SK-N-SH (cell line): ENCODE measurements at regions not wholly inside any gene's neighbourhood (a gene's known extent, or its start where the extent isn't known, plus 50 kb on each side); places are given as distances from the start of the nearest gene placed in this dataset.

Source experiments
- CTCF ChIA-PET: fragments of 300-600, 350-600 bp; formaldehyde crosslinking; extraction: SDS; loops from one replicate; lab custom pipeline; 2021; lab: Yijun Ruan, JAX
- POLR2A ChIA-PET: fragments of 350-600 bp; sonication (Branson Sonifier 250); formaldehyde crosslinking; extraction: SDS; loops from one replicate; lab custom pipeline; 2020; ENCODE audit warnings: antibody characterized with exemption, inconsistent platforms; lab: Yijun Ruan, JAX
- DNase-seq: peaks from one replicate; pipeline ENCODE4 v3.0.0; 2012
- H2AFZ ChIP-seq: fragments of 200-600 bp; sonication (generic); 2 replicates; pipeline ENCODE4 v1.8.1; 2016; ENCODE audit warnings: antibody characterized with exemption, mild to moderate bottlenecking, low read depth
- H3F3A ChIP-seq: fragments of 200-600 bp; sonication (generic); replicated peaks from 2 replicates; pipeline ENCODE3; 2016; ENCODE audit warnings: antibody characterized with exemption, mild to moderate bottlenecking; ENCODE audit not compliant: insufficient read depth
- H3K27ac ChIP-seq, 2 experiments: fragments of 200-500 bp in 1 of 2; fragments of 200-600 bp in 1 of 2; sonication (Bioruptor generic) in 1 of 2; sonication (generic), shearing (Covaris generic) in 1 of 2; 2 replicates each; pipeline versions ENCODE4 v1.5.1 to v1.6.1; 2014 to 2016; ENCODE audit warnings: low read depth in 2 of 2, inconsistent platforms in 1 of 2, low read length in 1 of 2, mild to moderate bottlenecking in 1 of 2, mixed read lengths in 1 of 2
- H3K27me3 ChIP-seq: fragments of 200-600 bp; sonication (generic), shearing (Covaris generic); 2 replicates; pipeline ENCODE4 v1.6.1; 2016; ENCODE audit warnings: mixed run types; ENCODE audit not compliant: insufficient read depth
- H3K36me3 ChIP-seq, 2 experiments: fragments of 200-500 bp in 1 of 2; fragments of 200-600 bp in 1 of 2; sonication (Bioruptor generic) in 1 of 2; sonication (generic) in 1 of 2; replicated peaks in 1 of 2; 2 replicates each; pipeline versions ENCODE3 to v1.5.1; 2014 to 2016; ENCODE audit warnings: low read length in 1 of 2, mild to moderate bottlenecking in 1 of 2; ENCODE audit not compliant: insufficient read depth in 2 of 2, control insufficient read depth in 1 of 2
- H3K4me1 ChIP-seq, 2 experiments: fragments of 200-500 bp in 1 of 2; fragments of 200-600 bp in 1 of 2; sonication (Bioruptor generic) in 1 of 2; sonication (generic), shearing (Covaris generic) in 1 of 2; 2 replicates each; pipeline versions ENCODE4 v1.5.1 to v1.6.1; 2014 to 2016; ENCODE audit warnings: low read depth in 1 of 2, low read length in 1 of 2, mixed run types in 1 of 2; ENCODE audit not compliant: insufficient read depth in 2 of 2, control insufficient read depth in 1 of 2
- H3K4me2 ChIP-seq: fragments of 200-600 bp; sonication (generic), shearing (Covaris generic); 2 replicates; pipeline ENCODE4 v1.6.1; 2017; ENCODE audit warnings: mixed run types
- H3K4me3 ChIP-seq, 2 experiments: fragments of 200-500 bp in 1 of 2; fragments of 200-600 bp in 1 of 2; sonication (Bioruptor generic) in 1 of 2; sonication (generic), shearing (Covaris generic) in 1 of 2; 2 replicates each; pipeline versions ENCODE4 v1.5.1 to v1.8.1; 2014 to 2016; ENCODE audit warnings: low read depth in 2 of 2, inconsistent platforms in 1 of 2, low read length in 1 of 2, mild to moderate bottlenecking in 1 of 2, mixed read lengths in 1 of 2, moderate library complexity in 1 of 2
- H3K79me2 ChIP-seq: fragments of 200-600 bp; sonication (generic); 2 replicates; pipeline ENCODE4 v1.8.1; 2017; ENCODE audit warnings: mild to moderate bottlenecking; ENCODE audit not compliant: insufficient read depth
- H3K9ac ChIP-seq: fragments of 200-600 bp; sonication (generic); 2 replicates; pipeline ENCODE4 v1.6.1; 2017; ENCODE audit warnings: mixed run types
- H3K9me2 ChIP-seq: fragments of 200-600 bp; sonication (generic); 2 replicates; pipeline ENCODE4 v1.6.1; 2017; ENCODE audit warnings: mixed run types
- H3K9me3 ChIP-seq: fragments of 200-600 bp; sonication (generic); 2 replicates; pipeline ENCODE4 v1.6.1; 2017; ENCODE audit warnings: mixed run types, mild to moderate bottlenecking, moderate library complexity
- H4K20me1 ChIP-seq: fragments of 200-600 bp; sonication (generic); 2 replicates; pipeline ENCODE4 v1.6.1; 2017; ENCODE audit warnings: mild to moderate bottlenecking, mixed run types; ENCODE audit not compliant: insufficient read depth
- CTCF ChIP-seq: fragments of 200-600 bp; sonication (generic); IDR thresholded peaks from 2 replicates; pipeline ENCODE4 v1.6.1; 2017; ENCODE audit warnings: antibody characterized with exemption, mild to moderate bottlenecking, moderate library complexity
- ELF1 ChIP-seq: IDR thresholded peaks from 2 replicates; pipeline ENCODE4 v1.4.0; 2012
- EP300 ChIP-seq, 2 experiments: IDR thresholded peaks; 2 replicates each; pipeline versions ENCODE4 v1.4.0 to v1.6.1; 2012; ENCODE audit warnings: borderline replicate concordance in 1 of 2, low read depth in 1 of 2, low read length in 1 of 2
- FOSL2 ChIP-seq: IDR thresholded peaks from 2 replicates; pipeline ENCODE4 v1.4.0; 2012; ENCODE audit warnings: low read depth, mild to moderate bottlenecking, moderate library complexity, borderline replicate concordance
- FOXJ3 ChIP-seq: sonication (generic); formaldehyde crosslinking; IDR thresholded peaks from 2 replicates; pipeline ENCODE4 v1.5.1; 2020; ENCODE audit warnings: mild to moderate bottlenecking, missing genetic modification reagents
- FOXM1 ChIP-seq: IDR thresholded peaks from 2 replicates; pipeline ENCODE4 v1.4.0; 2012; ENCODE audit warnings: low read depth, mild to moderate bottlenecking
- GABPA ChIP-seq: IDR thresholded peaks from 2 replicates; pipeline ENCODE4 v1.4.0; 2012; ENCODE audit warnings: low read depth, mild to moderate bottlenecking
- GATA2 ChIP-seq: sonication (generic); formaldehyde crosslinking; IDR thresholded peaks from 2 replicates; pipeline ENCODE4 v1.5.0; 2020; ENCODE audit warnings: mild to moderate bottlenecking, missing genetic modification reagents
- JUND ChIP-seq: IDR thresholded peaks from 2 replicates; pipeline ENCODE4 v1.4.0; 2012
- SIN3A ChIP-seq: IDR thresholded peaks from 2 replicates; pipeline ENCODE4 v1.6.1; 2012; ENCODE audit warnings: low read depth, mild to moderate bottlenecking, low read length, moderate library complexity, borderline replicate concordance
- SMC3 ChIP-seq: IDR thresholded peaks from 2 replicates; pipeline ENCODE4 v1.6.1; 2012; ENCODE audit warnings: low read depth, low read length, improper control_type of control experiment
- TAF1 ChIP-seq: IDR thresholded peaks from 2 replicates; pipeline ENCODE4 v1.6.1; 2012; ENCODE audit warnings: low read depth, mild to moderate bottlenecking, low read length, moderate library complexity, borderline replicate concordance
- TEAD4 ChIP-seq: IDR thresholded peaks from 2 replicates; pipeline ENCODE4 v1.4.0; 2012; ENCODE audit warnings: mild to moderate bottlenecking, borderline replicate concordance; ENCODE audit not compliant: insufficient read depth
- USF2 ChIP-seq: fragments of 150-350 bp; IDR thresholded peaks from 2 replicates; pipeline ENCODE4 v1.6.1; 2017; ENCODE audit warnings: antibody characterized with exemption, low read length, low read depth, borderline replicate concordance
- YY1 ChIP-seq: IDR thresholded peaks from 2 replicates; pipeline ENCODE4 v1.4.0; 2012; ENCODE audit warnings: low read depth, mild to moderate bottlenecking
- WGBS: methylation state at CpG from one replicate; pipeline ENCODE4 v1.1.6; 2017; ENCODE audit warnings: low lambda C conversion rate; 5-methylcytosine and 5-hydroxymethylcytosine counted together
- TF ChIP-seq, protein P1 (sequence below): IDR thresholded peaks from 2 replicates; pipeline ENCODE4 v1.6.1; 2012; ENCODE audit warnings: mild to moderate bottlenecking, low read depth, low read length, moderate library complexity

DNA sequence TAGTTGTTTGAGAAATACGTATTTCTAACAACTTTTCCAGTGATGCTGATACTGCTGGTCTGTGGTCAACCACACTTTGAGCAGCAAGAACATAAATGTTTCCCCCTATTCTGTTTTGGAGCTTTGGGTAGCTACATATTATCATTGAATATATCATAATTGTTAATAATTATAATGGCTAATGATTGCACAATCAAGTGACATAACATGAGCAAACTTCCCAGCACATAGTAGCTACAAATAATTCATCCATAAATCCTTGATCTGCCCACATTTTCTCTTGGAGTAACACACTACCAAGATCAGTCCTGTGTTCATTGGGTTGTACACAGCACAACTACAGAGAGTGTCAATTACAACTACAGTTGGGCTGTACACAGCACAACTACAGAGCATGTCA lies 436.3 kb upstream of the MAGEB18 start:
- POLR2A ChIA-PET = no interaction called here
- CTCF ChIA-PET = interaction anchor here (0.6 kb wide), 1 partner anchor 94 kb away, joined by 3 read pairs; no protein-coding TSS in a partner anchor
- 0% methylated on average over 1 of the region's 1 CpG for WGBS

DNA sequence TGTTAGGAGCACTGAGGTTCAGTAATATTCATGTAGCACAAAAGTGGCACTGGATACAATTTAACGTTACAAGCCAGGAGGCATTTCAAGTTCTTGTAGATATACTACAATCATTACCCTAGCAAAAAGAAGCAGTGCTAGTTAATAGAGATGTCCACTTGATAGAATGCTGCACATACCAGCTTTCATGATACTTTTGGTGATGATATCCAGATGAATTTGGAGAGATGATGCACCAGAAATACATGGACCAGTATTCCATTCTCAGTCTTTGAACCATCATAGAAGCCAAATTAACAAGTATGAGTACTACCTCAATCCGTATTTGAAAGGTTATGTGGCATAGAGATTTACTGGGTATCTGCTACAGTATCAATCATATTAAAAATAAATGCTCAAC lies 421.0 kb upstream of the MAGEB18 start:
- DNase-seq = no peak
- no peaks in the 10 kb centered on the region for H3F3A ChIP-seq
- H3K4me2 ChIP-seq = no peak overlapping the region
- H2AFZ ChIP-seq = no peak overlapping the region
- H4K20me1 ChIP-seq = no peaks in the 10 kb centered on the region
- H3K4me3 ChIP-seq = no peak overlapping the region
- no peaks in the 10 kb centered on the region for H3K4me1 ChIP-seq
- POLR2A ChIA-PET = no interaction called here
- H3K79me2 ChIP-seq = no peaks in the 10 kb centered on the region
- no peaks in the 10 kb centered on the region for H3K36me3 ChIP-seq
- no peaks in the 10 kb centered on the region for H3K9me2 ChIP-seq
- no peak overlapping the region for H3K27ac ChIP-seq
- 7% methylated on average over 2 of the region's 2 CpGs for WGBS
- CTCF ChIA-PET = no interaction called here
- no peak overlapping the region for H3K9ac ChIP-seq
- no peaks in the 10 kb centered on the region for H3K9me3 ChIP-seq
- H3K27me3 ChIP-seq = no peaks in the 10 kb centered on the region
- TF ChIP-seq TAF1 = no peak
- TF ChIP-seq FOXJ3 (CRISPR knock-in tag) = no peak
- TF ChIP-seq ELF1 = no peak
- TF ChIP-seq FOXM1 = no peak
- TF ChIP-seq YY1 = no peak
- TF ChIP-seq GATA2 (CRISPR knock-in tag) = no peak
- no peak for TF ChIP-seq GABPA
- no peak for TF ChIP-seq EP300 (IDR thresholded peaks at IDR 0.05; ENCODE audit: borderline replicate concordance in 1 of 2, low read depth in 1 of 2, low read length in 1 of 2)
- no peak for TF ChIP-seq TEAD4
- TF ChIP-seq JUND = no peak
- TF ChIP-seq SIN3A = no peak
- TF ChIP-seq, protein P1, sequence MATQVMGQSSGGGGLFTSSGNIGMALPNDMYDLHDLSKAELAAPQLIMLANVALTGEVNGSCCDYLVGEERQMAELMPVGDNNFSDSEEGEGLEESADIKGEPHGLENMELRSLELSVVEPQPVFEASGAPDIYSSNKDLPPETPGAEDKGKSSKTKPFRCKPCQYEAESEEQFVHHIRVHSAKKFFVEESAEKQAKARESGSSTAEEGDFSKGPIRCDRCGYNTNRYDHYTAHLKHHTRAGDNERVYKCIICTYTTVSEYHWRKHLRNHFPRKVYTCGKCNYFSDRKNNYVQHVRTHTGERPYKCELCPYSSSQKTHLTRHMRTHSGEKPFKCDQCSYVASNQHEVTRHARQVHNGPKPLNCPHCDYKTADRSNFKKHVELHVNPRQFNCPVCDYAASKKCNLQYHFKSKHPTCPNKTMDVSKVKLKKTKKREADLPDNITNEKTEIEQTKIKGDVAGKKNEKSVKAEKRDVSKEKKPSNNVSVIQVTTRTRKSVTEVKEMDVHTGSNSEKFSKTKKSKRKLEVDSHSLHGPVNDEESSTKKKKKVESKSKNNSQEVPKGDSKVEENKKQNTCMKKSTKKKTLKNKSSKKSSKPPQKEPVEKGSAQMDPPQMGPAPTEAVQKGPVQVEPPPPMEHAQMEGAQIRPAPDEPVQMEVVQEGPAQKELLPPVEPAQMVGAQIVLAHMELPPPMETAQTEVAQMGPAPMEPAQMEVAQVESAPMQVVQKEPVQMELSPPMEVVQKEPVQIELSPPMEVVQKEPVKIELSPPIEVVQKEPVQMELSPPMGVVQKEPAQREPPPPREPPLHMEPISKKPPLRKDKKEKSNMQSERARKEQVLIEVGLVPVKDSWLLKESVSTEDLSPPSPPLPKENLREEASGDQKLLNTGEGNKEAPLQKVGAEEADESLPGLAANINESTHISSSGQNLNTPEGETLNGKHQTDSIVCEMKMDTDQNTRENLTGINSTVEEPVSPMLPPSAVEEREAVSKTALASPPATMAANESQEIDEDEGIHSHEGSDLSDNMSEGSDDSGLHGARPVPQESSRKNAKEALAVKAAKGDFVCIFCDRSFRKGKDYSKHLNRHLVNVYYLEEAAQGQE = no peak
- TF ChIP-seq FOSL2 = no peak
- no peak for TF ChIP-seq CTCF

More for the DNA sequence above, 436.3 kb upstream of the MAGEB18 start:
- H3K4me1 ChIP-seq = no peaks in the 10 kb centered on the region
- no peak overlapping the region for H3K27ac ChIP-seq
- no peak overlapping the region for H3K4me2 ChIP-seq
- DNase-seq = no peak
- no peaks in the 10 kb centered on the region for H3K36me3 ChIP-seq
- TF ChIP-seq SMC3 = no peak
- no peak for TF ChIP-seq SIN3A
- no peak for TF ChIP-seq CTCF
- TF ChIP-seq USF2 = no peak
- H3K9ac ChIP-seq = no peak overlapping the region
- no peaks in the 10 kb centered on the region for H3F3A ChIP-seq
- H3K79me2 ChIP-seq = no peaks in the 10 kb centered on the region
- H3K4me3 ChIP-seq = no peak overlapping the region
- no peaks in the 10 kb centered on the region for H3K9me2 ChIP-seq
- H3K9me3 ChIP-seq = no peaks in the 10 kb centered on the region
- no peak overlapping the region for H2AFZ ChIP-seq
- H4K20me1 ChIP-seq = no peaks in the 10 kb centered on the region
- no peaks in the 10 kb centered on the region for H3K27me3 ChIP-seq
